GM12864 (cell line): ENCODE measurements at regions not wholly inside any gene's neighbourhood (a gene's known extent, or its start where the extent isn't known, plus 50 kb on each side); places are given as distances from the start of the nearest gene placed in this dataset.

Experiments
- DNase-seq: peaks from one replicate; pipeline ENCODE4 v3.0.0-alpha.2; 2011; ENCODE audit warnings: low read depth
- H3K4me3 ChIP-seq: 2 replicates; pipeline ENCODE4 v1.5.1; 2011; ENCODE audit warnings: mild to moderate bottlenecking, low read depth, low read length, control low read depth
- CTCF ChIP-seq: IDR thresholded peaks from 2 replicates; pipeline ENCODE4 v1.5.1; 2011; ENCODE audit warnings: low read depth, mild to moderate bottlenecking, moderate library complexity, low read length, control low read depth, inconsistent platforms; ENCODE audit errors: missing control alignments

- DNase-seq = no peak
- no peak overlapping the region for H3K4me3 ChIP-seq
- TF ChIP-seq CTCF = no peak
Measured at GRCh38 chr10:23718946-23719345, 280.1 kb downstream of the OTUD1 start.

GRCh38 chr10:23723796-23724195 lies 284.9 kb downstream of the OTUD1 start:
- no peak for TF ChIP-seq CTCF
- H3K4me3 ChIP-seq = no peak overlapping the region
- DNase-seq = no peak

- TF ChIP-seq CTCF = no peak
- DNase-seq = no peak
- no peak overlapping the region for H3K4me3 ChIP-seq
Measured at GRCh38 chr10:23725548-23725947, 286.7 kb downstream of the OTUD1 start.

- H3K4me3 ChIP-seq = no peak overlapping the region
- no peak for TF ChIP-seq CTCF
- peak; percentile 26 for DNase-seq
Measured at GRCh38 chr10:23742368-23742767, 303.5 kb downstream of the OTUD1 start.

- no peak for DNase-seq
- H3K4me3 ChIP-seq = no peak overlapping the region
- no peak for TF ChIP-seq CTCF
Measured at GRCh38 chr10:23742807-23743206, 303.9 kb downstream of the OTUD1 start.

GRCh38 chr10:23754179-23754578 lies 315.3 kb downstream of the OTUD1 start:
- TF ChIP-seq CTCF = no peak
- DNase-seq = no peak
- H3K4me3 ChIP-seq = no peak overlapping the region

- no peak overlapping the region for H3K4me3 ChIP-seq
- no peak for DNase-seq
- TF ChIP-seq CTCF = no peak
Measured at GRCh38 chr10:23754941-23755340, 316.1 kb downstream of the OTUD1 start.
